ENCODE measurements at regions not wholly inside any gene's neighbourhood (a gene's known extent, or its start where the extent isn't known, plus 50 kb on each side); places are given as distances from the start of the nearest gene placed in this dataset.
"Not testable (repeated sequence)": the region's sequence is repeated elsewhere in the genome, so short reads cannot be mapped to it uniquely, and the experiment has no call there.

DNA sequence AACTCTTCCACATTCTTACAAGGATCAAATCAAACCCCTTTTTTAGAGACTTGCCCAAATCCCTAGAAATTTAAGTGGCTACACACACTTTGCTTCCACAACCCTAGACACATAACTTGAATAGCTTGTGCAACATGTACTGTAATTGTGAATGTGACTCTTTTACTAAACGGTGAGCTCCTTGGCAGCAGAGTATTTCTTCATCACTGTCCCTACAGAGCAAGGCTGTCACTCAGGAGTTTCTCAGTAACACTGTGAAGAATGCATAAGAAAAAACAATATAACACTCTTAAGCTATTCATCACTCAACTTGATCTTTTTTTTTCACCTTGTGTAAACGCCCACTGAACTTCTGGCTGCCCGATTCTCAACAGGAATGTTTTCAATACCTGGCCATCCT lies 53.8 kb upstream of the ADAMTS18 start:
- no peak for DNase-seq
- no peak for ATAC-seq
- Mint-ChIP-seq H3K36me3 (ENCODE audit: insufficient read depth) (no peaks in the 10 kb centered on the region), H3K4me3 (no peak overlapping the region), H3K4me1 (ENCODE audit: low read depth) (no peaks in the 10 kb centered on the region), H3K9me3 (peaks cover 7% of the 10 kb centered on the region), H3K27me3 (ENCODE audit: low read depth) (no peaks in the 10 kb centered on the region)

GRCh38 chr16:77491091-77491490 lies 56.3 kb upstream of the ADAMTS18 start:
- no peak for ATAC-seq
- Mint-ChIP-seq H3K36me3 (ENCODE audit: insufficient read depth) (no peaks in the 10 kb centered on the region), H3K9me3 (peaks cover 7% of the 10 kb centered on the region), H3K4me3 (no peak overlapping the region), H3K27me3 (ENCODE audit: low read depth) (no peaks in the 10 kb centered on the region), H3K4me1 (ENCODE audit: low read depth) (no peaks in the 10 kb centered on the region)
- DNase-seq: no peak

- no peaks in the 10 kb centered on the region for H3K4me1 Mint-ChIP-seq (ENCODE audit: low read depth)
- H3K9me3 Mint-ChIP-seq: no peaks in the 10 kb centered on the region
- H3K27me3 Mint-ChIP-seq (ENCODE audit: low read depth): no peaks in the 10 kb centered on the region
- no peak for DNase-seq
- H3K36me3 Mint-ChIP-seq (ENCODE audit: insufficient read depth): no peaks in the 10 kb centered on the region
- no peak for ATAC-seq
- H3K4me3 Mint-ChIP-seq: no peak overlapping the region
Observed at GRCh38 chr16:77496934-77497333, 62.1 kb upstream of the ADAMTS18 start.

DNA sequence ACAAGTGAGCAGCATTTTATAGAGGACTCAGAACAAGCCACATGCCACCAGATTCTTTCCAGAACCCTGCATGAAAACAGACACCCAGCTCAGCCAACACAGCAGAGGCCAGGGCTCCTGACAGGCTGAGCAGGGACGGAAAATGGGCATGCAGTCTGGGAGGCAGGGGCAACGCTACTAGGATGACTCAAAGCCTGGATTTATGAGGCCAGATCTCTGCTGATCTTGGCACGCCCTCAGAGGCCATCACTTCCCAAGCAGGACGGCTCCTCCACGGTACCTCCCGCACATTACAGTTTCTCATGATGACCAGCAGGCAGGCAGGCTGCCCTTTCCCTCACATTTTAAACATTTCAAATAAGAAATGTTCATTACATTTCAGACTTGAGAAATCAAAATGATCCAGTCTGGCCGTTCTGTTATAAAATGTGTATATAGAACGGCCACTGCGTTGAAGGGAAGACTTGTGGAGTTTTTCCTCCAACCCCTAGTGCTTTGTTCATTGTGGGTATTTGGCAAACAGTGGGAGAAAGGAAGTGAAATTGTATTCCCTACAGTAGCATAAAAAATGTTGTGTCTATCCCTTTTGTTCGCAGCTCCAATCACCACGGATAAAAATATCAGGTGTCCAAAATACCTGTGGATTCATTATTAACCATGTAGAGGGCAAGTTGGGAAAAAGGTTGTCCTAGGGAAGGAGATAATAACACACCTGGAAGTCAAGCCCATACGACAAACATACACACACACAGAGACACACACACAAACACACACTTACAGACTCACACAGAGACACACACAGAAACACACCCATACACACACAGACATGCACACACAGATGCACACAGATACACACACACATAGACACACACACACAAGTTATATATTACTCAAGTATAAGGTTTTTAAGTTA lies 64.8 kb upstream of the ADAMTS18 start:
- Mint-ChIP-seq H3K27me3 (ENCODE audit: low read depth) (no peaks in the 10 kb centered on the region), H3K36me3 (ENCODE audit: insufficient read depth) (no peaks in the 10 kb centered on the region), H3K9me3 (no peaks in the 10 kb centered on the region), H3K4me1 (ENCODE audit: low read depth) (no peaks in the 10 kb centered on the region), H3K4me3 (no peak overlapping the region)
- DNase-seq (no peak), ATAC-seq (no peak)

GRCh38 chr16:77500286-77500598 lies 65.4 kb upstream of the ADAMTS18 start:
- ATAC-seq (no peak), DNase-seq (no peak)
- H3K9me3 Mint-ChIP-seq: no peaks in the 10 kb centered on the region
- no peak overlapping the region for H3K4me3 Mint-ChIP-seq
- H3K4me1 Mint-ChIP-seq (ENCODE audit: low read depth): no peaks in the 10 kb centered on the region
- no peaks in the 10 kb centered on the region for H3K27me3 Mint-ChIP-seq (ENCODE audit: low read depth)
- no peaks in the 10 kb centered on the region for H3K36me3 Mint-ChIP-seq (ENCODE audit: insufficient read depth)

DNA sequence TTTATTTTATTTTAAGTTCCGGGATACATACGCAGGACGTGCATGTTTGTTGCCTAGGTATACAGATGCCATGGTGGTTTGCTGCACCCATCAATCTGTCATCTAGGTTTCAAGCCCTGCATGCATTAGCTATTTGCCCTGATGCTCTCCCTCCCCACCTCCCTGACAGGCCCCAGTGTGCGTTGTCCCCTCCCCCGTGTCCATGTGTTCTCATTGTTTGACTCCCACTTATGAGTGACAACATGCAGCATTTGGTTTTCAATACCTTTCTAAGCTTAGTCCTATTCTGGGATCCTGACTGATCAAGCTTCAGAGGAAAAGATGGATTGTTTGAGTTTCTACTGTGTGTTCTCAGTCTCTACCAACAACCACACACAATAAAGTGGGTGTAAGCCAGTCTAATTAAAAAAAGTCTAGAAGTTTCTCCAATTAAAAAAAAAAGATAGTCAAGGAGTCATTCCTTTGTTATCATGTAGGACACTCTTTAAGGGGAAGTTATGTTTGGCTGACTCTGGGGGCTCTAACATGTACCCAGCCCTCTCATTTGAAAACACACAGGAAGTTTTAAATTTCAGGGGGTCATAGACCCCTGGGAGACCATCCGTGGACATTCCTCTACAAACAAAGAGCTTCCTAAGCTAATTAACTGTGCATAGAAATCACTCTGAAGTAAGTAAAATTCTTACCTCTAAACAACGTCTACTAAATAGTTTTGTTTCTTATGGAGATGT lies 66.3 kb upstream of the ADAMTS18 start:
- no peak overlapping the region for H3K4me3 Mint-ChIP-seq
- DNase-seq: no peak
- no peaks in the 10 kb centered on the region for H3K27me3 Mint-ChIP-seq (ENCODE audit: low read depth)
- no peaks in the 10 kb centered on the region for H3K9me3 Mint-ChIP-seq
- H3K4me1 Mint-ChIP-seq (ENCODE audit: low read depth): no peaks in the 10 kb centered on the region
- no peaks in the 10 kb centered on the region for H3K36me3 Mint-ChIP-seq (ENCODE audit: insufficient read depth)
- no peak for ATAC-seq

- Mint-ChIP-seq H3K27me3 (ENCODE audit: low read depth) (no peaks in the 10 kb centered on the region), H3K4me1 (ENCODE audit: low read depth) (no peaks in the 10 kb centered on the region), H3K4me3 (no peak overlapping the region), H3K36me3 (ENCODE audit: insufficient read depth) (no peaks in the 10 kb centered on the region), H3K9me3 (no peaks in the 10 kb centered on the region)
- ATAC-seq (no peak), DNase-seq (no peak)
Observed at GRCh38 chr16:77502448-77502847, 67.6 kb upstream of the ADAMTS18 start.

GRCh38 chr16:77506492-77506891 lies 71.7 kb upstream of the ADAMTS18 start:
- not testable (repeated sequence) for H3K4me3 Mint-ChIP-seq; H3K9me3 Mint-ChIP-seq; H3K36me3 Mint-ChIP-seq (ENCODE audit: insufficient read depth); H3K27me3 Mint-ChIP-seq (ENCODE audit: low read depth); H3K4me1 Mint-ChIP-seq (ENCODE audit: low read depth); DNase-seq; ATAC-seq

DNA sequence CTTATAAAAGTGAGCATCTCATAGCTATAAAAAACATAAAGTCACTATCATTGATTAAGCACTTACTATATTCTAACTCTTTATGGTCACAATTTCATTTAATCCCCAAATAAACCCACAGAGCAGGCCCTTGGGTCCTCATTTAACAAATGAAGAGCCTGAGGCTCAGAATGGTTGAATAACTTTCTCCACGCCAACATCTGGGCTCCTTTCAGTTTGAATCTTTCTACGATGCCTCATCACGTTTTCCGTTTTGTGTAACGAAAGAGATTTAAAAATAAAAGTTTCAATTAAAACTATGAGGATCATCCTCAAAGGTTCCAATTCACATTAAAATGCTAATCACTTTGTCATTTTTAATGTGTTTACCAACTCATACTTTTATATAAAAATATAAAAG lies 74.2 kb upstream of the ADAMTS18 start:
- no peaks in the 10 kb centered on the region for H3K9me3 Mint-ChIP-seq
- no peak for ATAC-seq
- DNase-seq: no peak
- peaks cover 2% of the 10 kb centered on the region for H3K27me3 Mint-ChIP-seq (ENCODE audit: low read depth)
- H3K4me3 Mint-ChIP-seq: no peak overlapping the region
- H3K4me1 Mint-ChIP-seq (ENCODE audit: low read depth): no peaks in the 10 kb centered on the region
- H3K36me3 Mint-ChIP-seq (ENCODE audit: insufficient read depth): no peaks in the 10 kb centered on the region

DNA sequence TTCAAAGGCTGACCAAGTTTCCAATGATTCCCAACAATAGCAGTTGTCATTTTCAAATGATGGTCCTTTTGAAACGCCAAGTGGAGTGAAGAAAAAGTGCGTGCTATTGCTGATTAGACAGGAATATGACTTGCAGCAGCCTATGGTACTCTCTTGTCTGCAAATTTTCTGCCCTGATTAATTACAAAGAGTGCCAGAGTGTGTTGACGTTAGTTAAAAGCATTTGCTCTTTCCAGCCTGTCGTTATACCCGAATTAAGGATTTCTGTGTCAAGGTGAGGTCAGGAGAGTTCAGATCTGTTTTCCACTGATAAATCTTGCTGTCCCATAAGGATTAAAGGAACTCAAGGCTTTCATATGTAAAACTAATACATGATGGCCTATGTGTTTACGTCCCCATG lies 75.0 kb upstream of the ADAMTS18 start:
- Mint-ChIP-seq H3K9me3 (no peaks in the 10 kb centered on the region), H3K27me3 (ENCODE audit: low read depth) (peaks cover 2% of the 10 kb centered on the region), H3K4me3 (no peak overlapping the region), H3K4me1 (ENCODE audit: low read depth) (no peaks in the 10 kb centered on the region), H3K36me3 (ENCODE audit: insufficient read depth) (no peaks in the 10 kb centered on the region)
- DNase-seq (no peak), ATAC-seq (no peak)

GRCh38 chr16:77511053-77511452 lies 76.2 kb upstream of the ADAMTS18 start:
- no peaks in the 10 kb centered on the region for H3K4me1 Mint-ChIP-seq (ENCODE audit: low read depth)
- DNase-seq (no peak), ATAC-seq (no peak)
- no peaks in the 10 kb centered on the region for H3K9me3 Mint-ChIP-seq
- H3K4me3 Mint-ChIP-seq: no peak overlapping the region
- no peaks in the 10 kb centered on the region for H3K36me3 Mint-ChIP-seq (ENCODE audit: insufficient read depth)
- peaks cover 2% of the 10 kb centered on the region for H3K27me3 Mint-ChIP-seq (ENCODE audit: low read depth)

GRCh38 chr16:77514500-77515220 lies 79.8 kb upstream of the ADAMTS18 start:
- peaks cover 2% of the 10 kb centered on the region for H3K27me3 Mint-ChIP-seq (ENCODE audit: low read depth)
- no peak for DNase-seq
- ATAC-seq: no peak
- no peaks in the 10 kb centered on the region for H3K4me1 Mint-ChIP-seq (ENCODE audit: low read depth)
- H3K9me3 Mint-ChIP-seq: no peaks in the 10 kb centered on the region
- H3K36me3 Mint-ChIP-seq (ENCODE audit: insufficient read depth): no peaks in the 10 kb centered on the region
- no peak overlapping the region for H3K4me3 Mint-ChIP-seq

DNA sequence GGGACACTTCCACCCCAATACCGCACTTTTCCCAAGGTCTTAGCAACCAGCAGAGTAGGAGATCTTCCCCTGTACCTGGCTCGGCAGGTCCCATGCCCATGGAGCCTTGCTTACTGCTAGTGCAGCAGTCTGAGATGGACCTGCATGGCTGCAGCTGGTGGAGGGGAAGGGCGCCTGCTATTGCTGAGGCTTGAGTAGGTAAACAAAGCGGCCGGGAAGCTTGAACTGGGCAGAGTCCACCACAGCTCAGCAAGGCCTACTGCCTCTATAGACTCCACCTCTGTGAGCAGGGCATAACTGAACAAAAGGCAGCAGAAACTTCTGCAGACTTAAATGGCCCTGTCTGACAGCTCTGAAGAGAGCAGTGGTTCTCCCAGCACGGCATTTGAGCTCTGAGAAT lies 90.4 kb upstream of the ADAMTS18 start:
- not testable (repeated sequence) for ATAC-seq; H3K4me1 Mint-ChIP-seq (ENCODE audit: low read depth); DNase-seq; H3K27me3 Mint-ChIP-seq (ENCODE audit: low read depth); H3K36me3 Mint-ChIP-seq (ENCODE audit: insufficient read depth); H3K4me3 Mint-ChIP-seq
- peaks cover 24% of the 10 kb centered on the region for H3K9me3 Mint-ChIP-seq

- no peak overlapping the region for H3K4me3 Mint-ChIP-seq
- peaks cover 3% of the 10 kb centered on the region for H3K9me3 Mint-ChIP-seq
- no peaks in the 10 kb centered on the region for H3K36me3 Mint-ChIP-seq (ENCODE audit: insufficient read depth)
- DNase-seq (no peak), ATAC-seq (no peak)
- no peaks in the 10 kb centered on the region for H3K4me1 Mint-ChIP-seq (ENCODE audit: low read depth)
- H3K27me3 Mint-ChIP-seq (ENCODE audit: low read depth): no peaks in the 10 kb centered on the region
Observed at GRCh38 chr16:77531752-77532151, 96.9 kb upstream of the ADAMTS18 start.

DNA sequence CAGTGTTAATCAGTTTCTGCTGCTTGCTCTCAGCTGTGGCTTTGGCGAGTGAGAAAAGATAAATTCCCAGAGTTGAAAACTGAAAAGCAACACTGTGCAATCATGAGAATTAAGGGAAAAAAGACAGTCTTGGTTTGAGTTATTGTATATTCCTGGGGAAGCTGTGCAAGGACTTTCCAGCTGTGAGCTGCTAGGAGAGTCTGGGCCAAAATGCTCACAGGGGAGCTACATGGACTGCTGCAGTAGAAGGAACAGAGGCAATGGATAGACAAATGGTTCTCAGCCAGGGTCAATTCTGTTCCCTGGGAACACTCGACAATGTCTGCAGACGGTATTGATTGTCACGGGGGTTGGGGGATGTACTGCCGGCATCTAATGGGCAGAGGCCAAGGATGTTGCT lies 102.0 kb upstream of the ADAMTS18 start:
- H3K9me3 Mint-ChIP-seq: no peaks in the 10 kb centered on the region
- no peaks in the 10 kb centered on the region for H3K36me3 Mint-ChIP-seq (ENCODE audit: insufficient read depth)
- H3K4me3 Mint-ChIP-seq: no peak overlapping the region
- ATAC-seq: no peak
- DNase-seq: no peak
- H3K27me3 Mint-ChIP-seq (ENCODE audit: low read depth): peaks cover 3% of the 10 kb centered on the region
- no peaks in the 10 kb centered on the region for H3K4me1 Mint-ChIP-seq (ENCODE audit: low read depth)

Measured in activated T-cell treated with anti-CD3 and anti-CD28 coated beads, Interleukin-2, amount 50 U/mL, for 4 hours (primary cell).